Rectal smooth muscle tissue (tissue), 1 donor: ENCODE measurements at regions not wholly inside any gene's neighbourhood (a gene's known extent, or its start where the extent isn't known, plus 50 kb on each side); places are given as distances from the start of the nearest gene placed in this dataset.

Source experiments
- H3K27ac ChIP-seq: one replicate; pipeline ENCODE4 v1.7.0; 2013; ENCODE audit warnings: low read depth, low read length, inconsistent platforms
- H3K27me3 ChIP-seq: one replicate; pipeline ENCODE4 v1.7.0; 2013; ENCODE audit warnings: low read length; ENCODE audit not compliant: control insufficient read depth, insufficient read depth
- H3K36me3 ChIP-seq: one replicate; pipeline ENCODE4 v1.7.0; 2013; ENCODE audit warnings: low read length; ENCODE audit not compliant: control insufficient read depth, insufficient read depth
- H3K4me1 ChIP-seq: one replicate; pipeline ENCODE4 v1.7.0; 2013; ENCODE audit warnings: low read length; ENCODE audit not compliant: control insufficient read depth, insufficient read depth
- H3K4me3 ChIP-seq: one replicate; pipeline ENCODE4 v1.7.0; 2013; ENCODE audit warnings: low read length
- H3K9ac ChIP-seq: one replicate; pipeline ENCODE4 v1.7.0; 2013; ENCODE audit warnings: low read length

- Histone ChIP-seq H3K4me1 (no peaks in the 10 kb centered on the region), H3K4me3 (no peak overlapping the region), H3K27me3 (no peaks in the 10 kb centered on the region), H3K27ac (no peak overlapping the region), H3K36me3 (no peaks in the 10 kb centered on the region), H3K9ac (no peak overlapping the region)
Measured at GRCh38 chr10:125399289-125399688, 238.9 kb upstream of the CTBP2 start.

- Histone ChIP-seq H3K27me3 (no peaks in the 10 kb centered on the region), H3K4me1 (no peaks in the 10 kb centered on the region), H3K4me3 (no peak overlapping the region), H3K36me3 (no peaks in the 10 kb centered on the region), H3K9ac (no peak overlapping the region), H3K27ac (no peak overlapping the region)
Measured at GRCh38 chr10:125398270-125398669, 237.9 kb upstream of the CTBP2 start.

- Histone ChIP-seq H3K27ac (no peak overlapping the region), H3K36me3 (no peaks in the 10 kb centered on the region), H3K27me3 (no peaks in the 10 kb centered on the region), H3K4me1 (no peaks in the 10 kb centered on the region), H3K9ac (no peak overlapping the region), H3K4me3 (no peak overlapping the region)
Measured at GRCh38 chr10:125397608-125398007, 237.2 kb upstream of the CTBP2 start.

GRCh38 chr10:125396676-125397075 lies 236.3 kb upstream of the CTBP2 start:
- Histone ChIP-seq H3K4me1 (no peaks in the 10 kb centered on the region), H3K9ac (no peak overlapping the region), H3K36me3 (no peaks in the 10 kb centered on the region)

GRCh38 chr10:125392609-125393008 lies 232.2 kb upstream of the CTBP2 start:
- Histone ChIP-seq H3K4me3 (no peak overlapping the region), H3K27ac (no peak overlapping the region), H3K36me3 (no peaks in the 10 kb centered on the region), H3K4me1 (no peaks in the 10 kb centered on the region), H3K27me3 (no peaks in the 10 kb centered on the region), H3K9ac (no peak overlapping the region)

More at GRCh38 chr10:125396676-125397075, 236.3 kb upstream of the CTBP2 start:
- Histone ChIP-seq H3K4me3 (no peak overlapping the region), H3K27me3 (no peaks in the 10 kb centered on the region), H3K27ac (no peak overlapping the region)

- H3K36me3 ChIP-seq: no peaks in the 10 kb centered on the region
- no peaks in the 10 kb centered on the region for H3K27me3 ChIP-seq
- H3K9ac ChIP-seq: no peak overlapping the region
- no peak overlapping the region for H3K4me3 ChIP-seq
- no peaks in the 10 kb centered on the region for H3K4me1 ChIP-seq
- H3K27ac ChIP-seq: no peak overlapping the region
Measured at GRCh38 chr10:125392154-125392553, 231.8 kb upstream of the CTBP2 start.

GRCh38 chr10:125389648-125390047 lies 229.3 kb upstream of the CTBP2 start:
- H3K36me3 ChIP-seq: no peaks in the 10 kb centered on the region
- no peak overlapping the region for H3K27ac ChIP-seq
- no peaks in the 10 kb centered on the region for H3K4me1 ChIP-seq
- H3K27me3 ChIP-seq: no peaks in the 10 kb centered on the region
- H3K4me3 ChIP-seq: no peak overlapping the region
- H3K9ac ChIP-seq: no peak overlapping the region

GRCh38 chr10:125379592-125379991 lies 219.2 kb upstream of the CTBP2 start:
- H3K27ac ChIP-seq: no peak overlapping the region
- H3K4me1 ChIP-seq: no peaks in the 10 kb centered on the region
- H3K36me3 ChIP-seq: no peaks in the 10 kb centered on the region
- no peak overlapping the region for H3K4me3 ChIP-seq
- H3K9ac ChIP-seq: no peak overlapping the region
- no peaks in the 10 kb centered on the region for H3K27me3 ChIP-seq

GRCh38 chr10:125377368-125377767 lies 217.0 kb upstream of the CTBP2 start:
- no peaks in the 10 kb centered on the region for H3K4me1 ChIP-seq
- H3K4me3 ChIP-seq: no peak overlapping the region
- H3K36me3 ChIP-seq: no peaks in the 10 kb centered on the region
- no peak overlapping the region for H3K27ac ChIP-seq
- no peaks in the 10 kb centered on the region for H3K27me3 ChIP-seq
- H3K9ac ChIP-seq: no peak overlapping the region

GRCh38 chr10:125375210-125375609 lies 214.8 kb upstream of the CTBP2 start:
- H3K4me3 ChIP-seq: no peak overlapping the region
- no peak overlapping the region for H3K27ac ChIP-seq
- no peaks in the 10 kb centered on the region for H3K27me3 ChIP-seq
- H3K36me3 ChIP-seq: no peaks in the 10 kb centered on the region
- no peak overlapping the region for H3K9ac ChIP-seq
- H3K4me1 ChIP-seq: no peaks in the 10 kb centered on the region

GRCh38 chr10:125373546-125373945 lies 213.2 kb upstream of the CTBP2 start:
- no peaks in the 10 kb centered on the region for H3K36me3 ChIP-seq
- H3K4me1 ChIP-seq: no peaks in the 10 kb centered on the region
- no peak overlapping the region for H3K4me3 ChIP-seq
- H3K9ac ChIP-seq: no peak overlapping the region
- H3K27ac ChIP-seq: no peak overlapping the region
- no peaks in the 10 kb centered on the region for H3K27me3 ChIP-seq

- H3K4me1 ChIP-seq: no peaks in the 10 kb centered on the region
- H3K27me3 ChIP-seq: no peaks in the 10 kb centered on the region
- no peaks in the 10 kb centered on the region for H3K36me3 ChIP-seq
- H3K4me3 ChIP-seq: no peak overlapping the region
- H3K9ac ChIP-seq: no peak overlapping the region
- no peak overlapping the region for H3K27ac ChIP-seq
Measured at GRCh38 chr10:125370578-125370977, 210.2 kb upstream of the CTBP2 start.

GRCh38 chr10:125369382-125370326 lies 209.3 kb upstream of the CTBP2 start:
- no peaks in the 10 kb centered on the region for H3K36me3 ChIP-seq
- H3K4me1 ChIP-seq: no peaks in the 10 kb centered on the region
- H3K27ac ChIP-seq: no peak overlapping the region
- no peaks in the 10 kb centered on the region for H3K27me3 ChIP-seq
- H3K4me3 ChIP-seq: no peak overlapping the region
- H3K9ac ChIP-seq: no peak overlapping the region
